HEK293T (cell line): ENCODE measurements at regions not wholly inside any gene's neighbourhood (a gene's known extent, or its start where the extent isn't known, plus 50 kb on each side); places are given as distances from the start of the nearest gene placed in this dataset.
"Not testable (repeated sequence)": the region's sequence is repeated elsewhere in the genome, so short reads cannot be mapped to it uniquely, and the experiment has no call there.

ENCODE experiments used
- ARNT ChIP-seq: fragments of 450-650 bp; IDR thresholded peaks from 2 replicates; pipeline ENCODE4 v1.6.1; 2017; ENCODE audit warnings: mild to moderate bottlenecking
- BHLHE40 ChIP-seq: fragments of 450-650 bp; IDR thresholded peaks from 2 replicates; pipeline ENCODE4 v1.6.1; 2016; ENCODE audit warnings: mild to moderate bottlenecking, moderate library complexity, borderline replicate concordance
- ELF4 ChIP-seq: fragments of 450-650 bp; IDR thresholded peaks from 2 replicates; pipeline ENCODE4 v1.6.1; 2017; ENCODE audit warnings: antibody characterized with exemption
- FOXA1 ChIP-seq: fragments of 450-650 bp; IDR thresholded peaks from 2 replicates; pipeline ENCODE4 v1.6.1; 2016; ENCODE audit warnings: mild to moderate bottlenecking
- FOXK2 ChIP-seq: fragments of 450-650 bp; IDR thresholded peaks from 2 replicates; pipeline ENCODE4 v1.6.1; 2016; ENCODE audit warnings: mild to moderate bottlenecking
- FOXM1 ChIP-seq: fragments of 450-650 bp; IDR thresholded peaks from 2 replicates; pipeline ENCODE4 v1.6.1; 2017; ENCODE audit warnings: mild to moderate bottlenecking, borderline replicate concordance
- LEF1 ChIP-seq: fragments of 450-650 bp; IDR thresholded peaks from 2 replicates; pipeline ENCODE4 v1.6.1; 2017; ENCODE audit warnings: mild to moderate bottlenecking, borderline replicate concordance
- NFRKB ChIP-seq: fragments of 450-650 bp; IDR thresholded peaks from 2 replicates; pipeline ENCODE4 v1.6.1; 2016; ENCODE audit warnings: mild to moderate bottlenecking, moderate library complexity
- PKNOX1 ChIP-seq: fragments of 450-650 bp; IDR thresholded peaks from 2 replicates; pipeline ENCODE4 v1.6.1; 2016
- SP1 ChIP-seq: fragments of 450-650 bp; IDR thresholded peaks from 2 replicates; pipeline ENCODE4 v1.6.1; 2017
- SUZ12 ChIP-seq: fragments of 450-650 bp; IDR thresholded peaks from 2 replicates; pipeline ENCODE4 v1.6.1; 2016; ENCODE audit warnings: mild to moderate bottlenecking
- TARDBP ChIP-seq: fragments of 450-650 bp; IDR thresholded peaks from 2 replicates; pipeline ENCODE4 v1.6.1; 2016
- ZNF384 ChIP-seq: fragments of 450-650 bp; IDR thresholded peaks from 2 replicates; pipeline ENCODE4 v1.6.1; 2016

DNA sequence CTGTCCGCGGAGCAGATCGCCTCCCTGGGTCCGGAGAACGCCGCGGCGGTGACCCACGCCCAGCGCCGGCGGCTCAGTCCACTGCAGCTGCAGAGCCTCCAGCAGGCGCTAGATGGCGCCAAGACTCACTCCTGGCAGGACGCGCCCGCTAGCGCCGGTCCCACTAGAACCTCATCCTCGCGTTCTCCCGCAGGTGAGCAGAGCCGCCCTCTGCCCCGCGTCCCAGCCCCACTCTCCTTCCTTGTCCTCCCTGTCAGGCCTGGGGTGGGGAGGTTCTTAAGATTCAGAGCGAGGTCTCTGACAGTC, 62.5 kb downstream of the NPIPB5 start:
- not testable (repeated sequence) for TF ChIP-seq BHLHE40, FOXK2, ELF4, LEF1, SP1, FOXA1, ZNF384, SUZ12, ARNT, PKNOX1, FOXM1, TARDBP, NFRKB
